Hepatocyte (in vitro differentiated cells): ENCODE measurements at regions not wholly inside any gene's neighbourhood (a gene's known extent, or its start where the extent isn't known, plus 50 kb on each side); places are given as distances from the start of the nearest gene placed in this dataset.

Experiments
- DNase-seq: peaks from one replicate; pipeline ENCODE4 v3.0.0-alpha.2; 2016; ENCODE audit warnings: low spot score
- H2AFZ ChIP-seq: fragments of 200-600 bp; sonication (generic); 2 replicates; pipeline ENCODE4 v1.6.0; 2016; ENCODE audit warnings: antibody characterized with exemption, mild to moderate bottlenecking
- H3K27ac ChIP-seq: fragments of 200-600 bp; sonication (generic); 2 replicates; pipeline ENCODE4 v1.5.1; 2016; ENCODE audit warnings: mild to moderate bottlenecking
- H3K27me3 ChIP-seq: fragments of 200-600 bp; sonication (generic); 2 replicates; pipeline ENCODE4 v1.6.1; 2016
- H3K36me3 ChIP-seq: fragments of 200-600 bp; sonication (generic); replicated peaks from 2 replicates; pipeline ENCODE4 v1.5.1; 2016; ENCODE audit warnings: low read depth; ENCODE audit not compliant: insufficient read depth
- H3K4me1 ChIP-seq: fragments of 200-600 bp; sonication (generic); 2 replicates; pipeline ENCODE4 v1.5.1; 2016; ENCODE audit warnings: mild to moderate bottlenecking, moderate library complexity; ENCODE audit not compliant: insufficient read depth
- H3K4me2 ChIP-seq: fragments of 200-600 bp; sonication (generic); 2 replicates; pipeline ENCODE4 v1.6.0; 2016
- H3K4me3 ChIP-seq: fragments of 200-600 bp; sonication (generic); 2 replicates; pipeline ENCODE4 v1.5.1; 2016; ENCODE audit warnings: mild to moderate bottlenecking
- H3K79me2 ChIP-seq: fragments of 200-600 bp; sonication (generic); 2 replicates; pipeline ENCODE4 v1.6.0; 2017; ENCODE audit warnings: mild to moderate bottlenecking
- H3K9me2 ChIP-seq: fragments of 200-600 bp; sonication (generic); replicated peaks from 2 replicates; pipeline ENCODE4 v1.6.0; 2017; ENCODE audit warnings: mild to moderate bottlenecking; ENCODE audit not compliant: insufficient read depth
- H3K9me3 ChIP-seq: fragments of 200-600 bp; sonication (generic); 2 replicates; pipeline ENCODE4 v1.5.1; 2016; ENCODE audit warnings: low read depth, mild to moderate bottlenecking
- H4K20me1 ChIP-seq: fragments of 200-600 bp; sonication (generic); 2 replicates; pipeline ENCODE4 v1.6.0; 2016; ENCODE audit warnings: mild to moderate bottlenecking; ENCODE audit not compliant: insufficient read depth, poor library complexity, severe bottlenecking
- EZH2 ChIP-seq: fragments of 200-600 bp; sonication (generic); IDR thresholded peaks from 2 replicates; pipeline ENCODE4 v1.6.1; 2016; ENCODE audit warnings: antibody characterized with exemption, mild to moderate bottlenecking, borderline replicate concordance
- EZH2phosphoT487 ChIP-seq: fragments of 200-600 bp; sonication (generic); IDR thresholded peaks from one replicate; pipeline ENCODE4 v1.6.1; 2018; ENCODE audit warnings: antibody characterized with exemption, mild to moderate bottlenecking, low read depth, moderate library complexity; ENCODE audit not compliant: unreplicated experiment, severe bottlenecking
- WGBS: methylation state at CpG from one replicate; pipeline ENCODE4 v1.1.6; 2016; ENCODE audit warnings: low lambda C conversion rate; ENCODE audit errors: missing lambda C conversion rate; 5-methylcytosine and 5-hydroxymethylcytosine counted together
- TF ChIP-seq, protein P1 (sequence below): fragments of 200-600 bp; sonication (generic); IDR thresholded peaks from 2 replicates; pipeline ENCODE4 v1.5.1; 2016; ENCODE audit warnings: antibody characterized with exemption, mild to moderate bottlenecking; ENCODE audit not compliant: poor library complexity

DNA sequence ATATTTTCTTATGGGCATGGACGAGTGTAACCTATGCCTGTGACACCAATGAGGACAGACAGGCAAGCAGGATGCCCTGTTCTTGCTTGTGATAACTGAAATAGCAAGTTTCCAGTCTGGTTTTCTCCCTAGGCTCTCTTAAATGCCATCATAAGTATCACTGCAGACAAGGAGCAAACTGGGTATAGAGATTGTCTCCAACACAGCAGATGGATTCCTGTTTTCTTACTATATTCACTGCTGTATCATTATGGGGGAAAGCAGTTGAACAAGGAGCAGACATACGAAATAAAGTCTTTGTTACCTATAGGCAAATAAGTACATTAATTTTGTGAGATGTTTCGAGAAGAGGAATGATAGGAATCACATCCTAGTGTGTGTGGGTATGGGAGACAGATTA is 178.0 kb upstream of the TBL1XR1 start:
- TF ChIP-seq EZH2phosphoT487 (no peak), EZH2 (no peak)
- TF ChIP-seq, protein P1, sequence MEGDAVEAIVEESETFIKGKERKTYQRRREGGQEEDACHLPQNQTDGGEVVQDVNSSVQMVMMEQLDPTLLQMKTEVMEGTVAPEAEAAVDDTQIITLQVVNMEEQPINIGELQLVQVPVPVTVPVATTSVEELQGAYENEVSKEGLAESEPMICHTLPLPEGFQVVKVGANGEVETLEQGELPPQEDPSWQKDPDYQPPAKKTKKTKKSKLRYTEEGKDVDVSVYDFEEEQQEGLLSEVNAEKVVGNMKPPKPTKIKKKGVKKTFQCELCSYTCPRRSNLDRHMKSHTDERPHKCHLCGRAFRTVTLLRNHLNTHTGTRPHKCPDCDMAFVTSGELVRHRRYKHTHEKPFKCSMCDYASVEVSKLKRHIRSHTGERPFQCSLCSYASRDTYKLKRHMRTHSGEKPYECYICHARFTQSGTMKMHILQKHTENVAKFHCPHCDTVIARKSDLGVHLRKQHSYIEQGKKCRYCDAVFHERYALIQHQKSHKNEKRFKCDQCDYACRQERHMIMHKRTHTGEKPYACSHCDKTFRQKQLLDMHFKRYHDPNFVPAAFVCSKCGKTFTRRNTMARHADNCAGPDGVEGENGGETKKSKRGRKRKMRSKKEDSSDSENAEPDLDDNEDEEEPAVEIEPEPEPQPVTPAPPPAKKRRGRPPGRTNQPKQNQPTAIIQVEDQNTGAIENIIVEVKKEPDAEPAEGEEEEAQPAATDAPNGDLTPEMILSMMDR, result no peak
- H3K36me3 ChIP-seq, result no peaks in the 10 kb centered on the region
- H3K27me3 ChIP-seq, result no peaks in the 10 kb centered on the region
- no peak for DNase-seq
- H3K4me2 ChIP-seq, result no peak overlapping the region
- no peaks in the 10 kb centered on the region for H3K4me1 ChIP-seq
- WGBS, result 88% methylated on average over 3 of the region's 3 CpGs
- no peak overlapping the region for H2AFZ ChIP-seq
- no peaks in the 10 kb centered on the region for H3K79me2 ChIP-seq
- no peak overlapping the region for H3K4me3 ChIP-seq
- no peak overlapping the region for H3K27ac ChIP-seq
- no peaks in the 10 kb centered on the region for H3K9me2 ChIP-seq
- H4K20me1 ChIP-seq, result no peaks in the 10 kb centered on the region
- no peaks in the 10 kb centered on the region for H3K9me3 ChIP-seq

DNA sequence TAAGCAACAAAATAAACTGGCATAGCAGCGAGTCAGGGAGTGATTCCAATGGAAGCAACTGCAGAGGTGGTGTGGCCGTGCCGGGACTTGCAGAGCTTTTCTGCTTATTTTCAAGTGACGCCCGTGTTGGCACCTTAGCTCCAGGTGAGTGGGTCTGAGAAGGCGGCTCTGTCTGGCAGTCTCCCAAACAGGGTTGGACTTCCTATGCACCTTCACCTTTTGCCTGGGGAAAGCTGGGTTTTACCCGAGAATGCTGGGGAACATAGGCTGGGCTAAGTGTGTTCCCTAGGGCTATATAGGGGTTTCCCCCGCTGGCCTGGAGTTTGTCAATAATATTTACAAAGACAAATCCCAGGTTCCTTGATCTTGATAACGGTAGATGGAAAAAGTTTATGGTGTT is 179.9 kb upstream of the TBL1XR1 start:
- Histone ChIP-seq H3K36me3 (no peaks in the 10 kb centered on the region), H4K20me1 (no peaks in the 10 kb centered on the region), H3K9me2 (no peaks in the 10 kb centered on the region), H3K4me1 (no peaks in the 10 kb centered on the region), H2AFZ (no peak overlapping the region), H3K79me2 (no peaks in the 10 kb centered on the region), H3K4me2 (no peak overlapping the region), H3K27me3 (no peaks in the 10 kb centered on the region), H3K4me3 (no peak overlapping the region), H3K27ac (no peak overlapping the region), H3K9me3 (no peaks in the 10 kb centered on the region)
- 60% methylated on average over 9 of the region's 9 CpGs for WGBS
- no peak for TF ChIP-seq EZH2
- TF ChIP-seq, protein P1, result no peak
- TF ChIP-seq EZH2phosphoT487, result no peak
- peak; percentile 12 for DNase-seq

DNA sequence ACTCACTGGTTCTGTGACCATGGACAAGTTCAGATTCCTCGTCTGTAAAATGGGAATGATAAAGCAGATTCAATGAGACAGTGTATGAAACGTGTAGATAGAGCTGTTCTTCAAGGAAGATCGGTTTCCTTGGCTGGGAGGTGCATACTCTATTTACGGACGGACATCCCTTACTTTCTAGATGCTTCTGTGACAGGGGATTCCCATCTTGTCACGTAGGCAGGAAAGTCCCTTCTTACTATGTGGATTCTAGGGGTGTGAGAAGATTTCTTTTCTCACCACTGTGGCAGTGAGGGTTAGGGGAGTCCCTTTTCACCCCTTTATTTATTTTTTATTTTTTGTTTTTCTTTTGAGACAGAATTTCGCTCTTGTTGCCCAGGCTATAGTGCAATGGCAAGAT is 180.9 kb upstream of the TBL1XR1 start:
- TF ChIP-seq, protein P1, result no peak
- TF ChIP-seq EZH2 (no peak), EZH2phosphoT487 (no peak)
- H3K4me1 ChIP-seq, result no peaks in the 10 kb centered on the region
- H2AFZ ChIP-seq, result no peak overlapping the region
- H3K27ac ChIP-seq, result no peak overlapping the region
- H3K4me3 ChIP-seq, result no peak overlapping the region
- H3K79me2 ChIP-seq, result no peaks in the 10 kb centered on the region
- DNase-seq, result no peak
- no peaks in the 10 kb centered on the region for H4K20me1 ChIP-seq
- no peaks in the 10 kb centered on the region for H3K9me2 ChIP-seq
- no peaks in the 10 kb centered on the region for H3K36me3 ChIP-seq
- 95% methylated on average over 7 of the region's 7 CpGs for WGBS
- no peaks in the 10 kb centered on the region for H3K27me3 ChIP-seq
- no peaks in the 10 kb centered on the region for H3K9me3 ChIP-seq
- no peak overlapping the region for H3K4me2 ChIP-seq

GRCh38 chr3:177379045-177379444 is 181.8 kb upstream of the TBL1XR1 start:
- Histone ChIP-seq H3K36me3 (no peaks in the 10 kb centered on the region), H3K9me3 (no peaks in the 10 kb centered on the region), H4K20me1 (no peaks in the 10 kb centered on the region), H3K9me2 (no peaks in the 10 kb centered on the region), H3K4me2 (no peak overlapping the region), H3K27ac (no peak overlapping the region), H3K27me3 (no peaks in the 10 kb centered on the region), H3K4me3 (no peak overlapping the region), H2AFZ (no peak overlapping the region), H3K4me1 (no peaks in the 10 kb centered on the region), H3K79me2 (no peaks in the 10 kb centered on the region)
- 89% methylated on average over 3 of the region's 3 CpGs for WGBS
- TF ChIP-seq, protein P1, result no peak
- TF ChIP-seq EZH2phosphoT487 (no peak), EZH2 (no peak)
- DNase-seq, result no peak
